C4-2B (cell line): ENCODE measurements at regions not wholly inside any gene's neighbourhood (a gene's known extent, or its start where the extent isn't known, plus 50 kb on each side); places are given as distances from the start of the nearest gene placed in this dataset.

Experiments
- H3K27ac ChIP-seq: fragments of 450-650 bp; 2 replicates; pipeline ENCODE4 v1.5.1; 2017
- ZFX ChIP-seq: fragments of 450-650 bp; IDR thresholded peaks from 2 replicates; pipeline ENCODE4 v1.6.1; 2017
- TF ChIP-seq, protein P1 (sequence below): fragments of 450-650 bp; conservative IDR thresholded peaks from 2 replicates; pipeline ENCODE4 v1.5.1; 2017; ENCODE audit warnings: mild to moderate bottlenecking

DNA sequence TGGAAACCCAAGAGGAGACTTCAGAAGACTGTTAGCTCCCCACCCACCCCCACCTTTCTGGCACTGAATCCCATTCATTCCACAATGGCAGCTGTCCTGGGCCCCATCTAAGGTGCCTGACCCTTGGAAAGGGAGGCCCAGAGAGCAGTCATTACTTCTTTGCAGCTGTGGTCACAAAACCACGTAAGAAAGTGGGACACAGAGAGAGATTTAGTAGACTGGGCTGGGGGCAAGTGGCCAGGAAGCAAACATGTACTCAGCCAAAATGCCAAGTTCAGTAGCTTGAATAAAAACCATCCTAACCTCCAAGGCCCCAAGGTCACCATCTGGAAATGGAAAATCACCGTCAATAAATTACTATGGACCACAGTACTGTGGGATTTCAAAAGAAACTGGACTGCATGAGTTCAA lies 381.4 kb downstream of the TNS1 start:
- TF ChIP-seq, protein P1, sequence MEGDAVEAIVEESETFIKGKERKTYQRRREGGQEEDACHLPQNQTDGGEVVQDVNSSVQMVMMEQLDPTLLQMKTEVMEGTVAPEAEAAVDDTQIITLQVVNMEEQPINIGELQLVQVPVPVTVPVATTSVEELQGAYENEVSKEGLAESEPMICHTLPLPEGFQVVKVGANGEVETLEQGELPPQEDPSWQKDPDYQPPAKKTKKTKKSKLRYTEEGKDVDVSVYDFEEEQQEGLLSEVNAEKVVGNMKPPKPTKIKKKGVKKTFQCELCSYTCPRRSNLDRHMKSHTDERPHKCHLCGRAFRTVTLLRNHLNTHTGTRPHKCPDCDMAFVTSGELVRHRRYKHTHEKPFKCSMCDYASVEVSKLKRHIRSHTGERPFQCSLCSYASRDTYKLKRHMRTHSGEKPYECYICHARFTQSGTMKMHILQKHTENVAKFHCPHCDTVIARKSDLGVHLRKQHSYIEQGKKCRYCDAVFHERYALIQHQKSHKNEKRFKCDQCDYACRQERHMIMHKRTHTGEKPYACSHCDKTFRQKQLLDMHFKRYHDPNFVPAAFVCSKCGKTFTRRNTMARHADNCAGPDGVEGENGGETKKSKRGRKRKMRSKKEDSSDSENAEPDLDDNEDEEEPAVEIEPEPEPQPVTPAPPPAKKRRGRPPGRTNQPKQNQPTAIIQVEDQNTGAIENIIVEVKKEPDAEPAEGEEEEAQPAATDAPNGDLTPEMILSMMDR = no peak
- TF ChIP-seq ZFX = no peak
- no peak overlapping the region for H3K27ac ChIP-seq

DNA sequence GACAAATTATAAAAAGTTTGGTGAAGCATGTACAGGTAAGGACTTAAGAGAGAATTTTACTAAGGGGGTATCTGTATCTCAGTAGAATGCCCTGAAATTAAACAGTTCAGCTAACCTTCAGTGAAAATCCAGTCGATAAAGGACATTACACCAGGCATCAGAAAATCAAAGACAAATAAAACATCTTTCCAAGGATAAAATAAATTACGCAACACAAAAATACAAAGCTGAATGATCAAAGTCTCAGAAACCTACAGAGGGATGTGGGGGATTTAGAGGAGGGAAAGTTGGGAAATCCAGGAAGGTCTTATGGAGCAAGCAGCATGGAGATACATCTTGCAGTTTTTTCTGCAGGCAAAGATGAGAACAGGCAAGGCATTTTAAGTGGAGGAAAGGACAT lies 384.1 kb downstream of the TNS1 start:
- TF ChIP-seq ZFX = no peak
- TF ChIP-seq, protein P1 = no peak
- H3K27ac ChIP-seq = no peak overlapping the region

DNA sequence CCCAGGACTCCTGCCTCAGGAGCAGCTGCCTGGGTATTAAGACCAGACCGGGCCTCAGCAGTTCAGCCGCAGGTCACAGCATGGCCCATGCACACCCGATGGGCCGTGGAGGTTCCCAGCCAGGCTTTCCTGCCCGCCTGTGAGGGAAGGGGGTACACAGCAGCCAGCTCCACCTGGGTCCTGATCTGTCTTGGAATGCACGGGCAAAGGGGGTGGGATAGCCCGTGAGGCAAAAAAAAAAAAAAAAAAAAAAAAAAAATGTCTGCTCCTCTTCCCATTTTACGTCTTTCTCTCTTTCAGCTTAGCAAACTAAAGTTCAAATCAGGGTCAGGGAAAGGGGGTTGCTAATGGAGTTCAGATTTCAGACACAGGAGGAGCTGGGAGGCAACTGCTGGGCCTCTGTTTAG lies 385.2 kb downstream of the TNS1 start:
- TF ChIP-seq, protein P1 = no peak
- no peak for TF ChIP-seq ZFX
- no peak overlapping the region for H3K27ac ChIP-seq

DNA sequence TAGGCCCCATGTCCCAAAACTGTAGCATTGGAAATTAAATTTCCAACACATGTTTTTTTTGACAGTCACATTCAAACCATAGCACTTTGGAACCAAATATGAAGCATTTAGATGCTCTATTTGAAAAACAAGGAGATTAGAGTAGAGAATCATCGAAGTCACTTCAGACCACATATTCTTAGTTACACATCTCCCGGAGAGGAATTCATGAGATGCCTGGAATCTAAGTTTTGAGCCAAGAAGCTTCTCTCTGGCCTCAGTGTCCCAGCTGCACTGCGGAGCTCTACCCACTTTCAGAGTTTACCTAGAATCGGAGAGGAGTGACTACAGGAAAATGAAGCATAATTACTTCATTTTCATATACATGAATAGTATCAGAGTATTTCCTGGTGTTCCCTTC lies 385.9 kb downstream of the TNS1 start:
- no peak overlapping the region for H3K27ac ChIP-seq

DNA sequence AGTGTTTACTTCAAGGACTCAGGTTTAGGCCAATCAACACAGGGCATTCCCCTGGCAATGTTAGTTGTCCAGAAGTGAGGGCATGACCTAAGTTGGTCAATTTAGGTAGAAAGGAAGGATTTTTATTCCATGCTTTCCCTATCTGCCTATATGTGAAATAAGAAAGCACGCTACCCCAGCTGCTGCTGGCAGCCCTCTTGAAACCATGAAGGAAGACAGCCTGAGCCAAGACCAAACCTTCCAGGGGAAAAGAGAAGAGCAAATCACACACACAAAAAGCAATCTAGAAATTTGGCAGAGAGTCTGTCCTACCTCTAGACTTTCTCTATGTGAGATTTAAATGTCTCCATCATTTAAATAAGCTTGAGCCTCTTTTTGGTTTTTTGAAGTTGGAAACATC lies 387.6 kb downstream of the TNS1 start:
- no peak for TF ChIP-seq ZFX
- TF ChIP-seq, protein P1 = no peak
- H3K27ac ChIP-seq = no peak overlapping the region

More for the DNA sequence above, 385.9 kb downstream of the TNS1 start:
- TF ChIP-seq ZFX = no peak
- TF ChIP-seq, protein P1 = no peak

DNA sequence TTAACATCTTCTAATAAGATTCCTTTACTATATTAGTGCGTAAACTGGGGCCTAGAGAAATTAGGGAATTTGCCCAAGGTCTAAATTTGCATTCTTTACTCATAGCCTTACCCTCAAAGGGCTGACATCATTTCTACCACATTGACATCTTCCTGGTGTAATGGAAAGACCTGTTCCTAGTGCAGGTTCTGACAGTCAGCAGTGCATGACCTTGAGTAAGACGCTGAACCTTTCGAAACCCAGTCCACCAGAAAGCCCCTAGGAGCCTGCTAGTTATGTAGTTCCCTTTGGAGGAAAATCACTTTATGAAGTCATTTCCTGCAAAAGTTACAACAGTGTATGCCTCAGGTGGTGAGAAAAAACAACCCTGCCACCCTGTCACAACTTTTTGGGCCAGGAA lies 388.3 kb downstream of the TNS1 start:
- TF ChIP-seq, protein P1 = no peak
- TF ChIP-seq ZFX = no peak

DNA sequence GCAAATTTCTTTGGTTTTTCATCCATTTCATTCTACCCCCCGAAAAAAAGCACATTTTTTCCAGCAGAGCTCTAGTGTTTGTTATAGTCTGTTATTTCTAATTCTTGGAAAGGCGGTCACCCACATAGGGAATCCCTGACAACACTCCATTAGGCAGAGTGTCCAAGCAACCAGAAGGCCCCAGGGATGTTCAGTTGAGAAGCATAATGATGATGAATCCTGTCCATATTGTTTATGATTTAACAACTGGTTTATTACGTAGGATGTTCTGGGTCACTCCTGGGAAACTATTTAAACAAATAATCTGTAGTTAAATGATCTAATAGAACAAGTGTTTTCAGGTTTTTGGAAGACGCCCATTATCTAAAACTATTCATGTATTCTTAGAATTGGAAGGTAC lies 388.7 kb downstream of the TNS1 start:
- TF ChIP-seq ZFX = no peak
- no peak overlapping the region for H3K27ac ChIP-seq

More for the DNA sequence above, 388.3 kb downstream of the TNS1 start:
- H3K27ac ChIP-seq = no peak overlapping the region

DNA sequence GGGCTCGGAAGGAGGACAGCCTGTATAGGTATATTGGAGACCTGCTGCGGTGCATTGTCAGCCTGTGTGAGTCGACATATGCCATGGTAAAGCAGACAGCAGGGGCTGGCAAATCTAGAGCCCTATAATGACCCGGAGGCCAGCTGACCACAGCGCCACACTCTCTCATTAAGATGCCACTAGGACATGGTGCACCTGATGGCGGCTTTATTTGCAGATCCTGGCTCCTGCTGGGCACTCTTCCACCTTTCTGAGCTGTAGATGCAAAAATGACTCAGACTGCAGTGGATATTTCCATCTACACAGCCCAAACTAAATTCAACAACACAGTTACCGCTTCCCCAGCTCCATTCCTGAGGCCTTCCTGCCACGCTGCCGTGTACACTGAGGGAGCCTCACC lies 389.9 kb downstream of the TNS1 start:
- H3K27ac ChIP-seq = no peak overlapping the region
- TF ChIP-seq, protein P1 = no peak
- no peak for TF ChIP-seq ZFX
